ENCODE measurements at regions not wholly inside any gene's neighbourhood (a gene's known extent, or its start where the extent isn't known, plus 50 kb on each side); places are given as distances from the start of the nearest gene placed in this dataset.

DNA sequence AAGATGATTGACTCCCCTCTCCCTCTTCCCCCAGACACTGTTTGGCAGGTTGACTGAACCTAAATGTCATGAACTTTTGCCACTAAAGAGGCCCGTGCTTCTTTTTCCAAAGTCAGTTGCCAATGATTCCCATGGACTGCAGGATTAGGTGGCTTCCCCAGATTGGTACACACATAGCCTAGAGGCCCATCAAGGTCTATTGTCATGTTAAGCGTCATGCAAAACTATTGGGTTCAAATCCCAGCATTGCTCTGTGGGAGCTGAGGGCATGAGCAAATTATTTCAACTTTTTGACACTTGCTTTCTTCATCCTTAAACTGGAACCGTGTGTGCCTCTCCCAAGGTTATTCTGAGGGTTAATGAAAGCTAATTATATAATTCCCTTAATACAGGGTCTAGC lies 430.2 kb upstream of the TBX3 start:
- no peaks in the 10 kb centered on the region for H3K36me3 ChIP-seq
- no peak overlapping the region for H3K4me3 ChIP-seq
- H3K27me3 ChIP-seq = no peaks in the 10 kb centered on the region
- no peak for DNase-seq (ENCODE audit: low read depth in 1 of 2, low spot score in 1 of 2)
- H3K4me1 ChIP-seq (ENCODE audit: low read depth) = peaks cover 15% of the 10 kb centered on the region
- TF ChIP-seq, protein P1, sequence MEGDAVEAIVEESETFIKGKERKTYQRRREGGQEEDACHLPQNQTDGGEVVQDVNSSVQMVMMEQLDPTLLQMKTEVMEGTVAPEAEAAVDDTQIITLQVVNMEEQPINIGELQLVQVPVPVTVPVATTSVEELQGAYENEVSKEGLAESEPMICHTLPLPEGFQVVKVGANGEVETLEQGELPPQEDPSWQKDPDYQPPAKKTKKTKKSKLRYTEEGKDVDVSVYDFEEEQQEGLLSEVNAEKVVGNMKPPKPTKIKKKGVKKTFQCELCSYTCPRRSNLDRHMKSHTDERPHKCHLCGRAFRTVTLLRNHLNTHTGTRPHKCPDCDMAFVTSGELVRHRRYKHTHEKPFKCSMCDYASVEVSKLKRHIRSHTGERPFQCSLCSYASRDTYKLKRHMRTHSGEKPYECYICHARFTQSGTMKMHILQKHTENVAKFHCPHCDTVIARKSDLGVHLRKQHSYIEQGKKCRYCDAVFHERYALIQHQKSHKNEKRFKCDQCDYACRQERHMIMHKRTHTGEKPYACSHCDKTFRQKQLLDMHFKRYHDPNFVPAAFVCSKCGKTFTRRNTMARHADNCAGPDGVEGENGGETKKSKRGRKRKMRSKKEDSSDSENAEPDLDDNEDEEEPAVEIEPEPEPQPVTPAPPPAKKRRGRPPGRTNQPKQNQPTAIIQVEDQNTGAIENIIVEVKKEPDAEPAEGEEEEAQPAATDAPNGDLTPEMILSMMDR (IDR thresholded peaks at IDR 0.05; ENCODE audit: low read depth, low read length) = no peak
- no peaks in the 10 kb centered on the region for H3K9me3 ChIP-seq (ENCODE audit: low read depth)
- no peak overlapping the region for H3K27ac ChIP-seq

DNA sequence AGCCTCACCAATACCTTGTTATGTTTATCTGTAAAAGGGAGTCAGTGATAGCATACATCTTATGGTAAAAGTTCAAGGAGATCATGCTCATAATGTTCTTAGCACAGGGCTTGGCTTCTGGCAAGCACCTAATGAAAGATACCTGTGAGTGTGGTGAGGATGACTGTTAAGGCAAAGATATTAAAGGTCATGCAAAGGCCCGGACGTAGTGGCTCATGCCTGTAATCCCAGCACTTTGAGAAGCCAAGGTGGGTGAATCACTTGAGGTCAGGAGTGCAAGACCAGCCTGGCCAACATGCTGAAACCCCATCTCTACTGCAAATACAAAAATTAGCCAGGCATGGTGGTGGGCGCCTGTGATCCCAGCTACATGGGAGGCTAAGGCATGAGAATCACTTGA lies 425.9 kb upstream of the TBX3 start:
- TF ChIP-seq, protein P1 (IDR thresholded peaks at IDR 0.05; ENCODE audit: low read depth, low read length) = no peak
- Histone ChIP-seq H3K9me3 (ENCODE audit: low read depth) (no peaks in the 10 kb centered on the region), H3K27ac (no peak overlapping the region), H3K4me3 (no peak overlapping the region), H3K4me1 (ENCODE audit: low read depth) (peaks cover 15% of the 10 kb centered on the region), H3K27me3 (no peaks in the 10 kb centered on the region), H3K36me3 (no peaks in the 10 kb centered on the region)
- no peak for DNase-seq (ENCODE audit: low read depth in 1 of 2, low spot score in 1 of 2)

DNA sequence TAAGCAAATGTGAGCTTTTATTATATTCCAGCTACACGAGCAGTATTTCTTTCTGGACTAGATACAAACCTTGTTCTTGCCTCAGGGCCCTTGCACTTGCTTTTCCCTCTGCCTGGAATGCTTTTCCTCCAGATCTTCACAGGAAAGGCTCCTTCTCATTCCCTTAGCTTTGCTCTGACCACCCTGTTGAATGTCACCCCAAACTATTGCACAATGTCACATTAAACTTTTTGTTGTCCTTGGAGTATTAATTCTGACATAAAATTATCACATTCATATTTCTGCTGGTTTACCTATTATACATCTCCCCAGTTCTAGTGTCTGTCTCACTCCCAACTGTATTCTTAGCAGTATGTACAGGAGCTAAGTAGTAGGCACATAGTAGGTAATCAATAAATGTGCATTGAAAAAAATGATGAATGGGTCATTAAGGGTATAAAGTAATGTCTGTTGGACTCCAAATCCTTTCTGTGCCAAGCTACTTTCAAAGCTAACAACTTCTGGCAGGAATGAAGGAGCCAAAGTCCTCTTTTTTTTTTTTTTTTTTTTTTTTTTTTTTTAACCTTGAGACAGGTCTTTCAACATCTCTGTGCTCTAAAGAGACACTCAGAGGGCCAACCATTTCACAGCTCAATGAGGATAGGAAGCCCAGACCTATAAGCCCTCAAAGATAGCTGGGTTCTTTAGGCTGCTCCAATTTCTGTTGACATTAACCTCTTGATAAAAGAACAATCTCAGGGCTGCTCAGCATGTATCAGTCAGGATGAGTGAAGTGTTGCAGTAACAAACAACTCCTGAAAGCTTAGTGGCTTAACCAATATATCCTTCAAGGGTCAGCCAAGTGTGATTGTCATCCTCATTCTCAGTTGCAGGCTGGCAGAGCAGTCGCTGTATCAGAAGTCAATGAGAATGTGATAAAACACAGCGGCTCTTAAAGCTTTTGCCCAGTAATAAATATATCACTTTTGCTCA lies 424.4 kb upstream of the TBX3 start:
- Histone ChIP-seq H3K4me3 (no peak overlapping the region), H3K27ac (no peak overlapping the region), H3K4me1 (ENCODE audit: low read depth) (peaks cover 20% of the 10 kb centered on the region), H3K36me3 (no peaks in the 10 kb centered on the region), H3K9me3 (ENCODE audit: low read depth) (no peaks in the 10 kb centered on the region), H3K27me3 (no peaks in the 10 kb centered on the region)
- TF ChIP-seq, protein P1 (IDR thresholded peaks at IDR 0.05; ENCODE audit: low read depth, low read length) = no peak
- no peak for DNase-seq (ENCODE audit: low read depth in 1 of 2, low spot score in 1 of 2)

DNA sequence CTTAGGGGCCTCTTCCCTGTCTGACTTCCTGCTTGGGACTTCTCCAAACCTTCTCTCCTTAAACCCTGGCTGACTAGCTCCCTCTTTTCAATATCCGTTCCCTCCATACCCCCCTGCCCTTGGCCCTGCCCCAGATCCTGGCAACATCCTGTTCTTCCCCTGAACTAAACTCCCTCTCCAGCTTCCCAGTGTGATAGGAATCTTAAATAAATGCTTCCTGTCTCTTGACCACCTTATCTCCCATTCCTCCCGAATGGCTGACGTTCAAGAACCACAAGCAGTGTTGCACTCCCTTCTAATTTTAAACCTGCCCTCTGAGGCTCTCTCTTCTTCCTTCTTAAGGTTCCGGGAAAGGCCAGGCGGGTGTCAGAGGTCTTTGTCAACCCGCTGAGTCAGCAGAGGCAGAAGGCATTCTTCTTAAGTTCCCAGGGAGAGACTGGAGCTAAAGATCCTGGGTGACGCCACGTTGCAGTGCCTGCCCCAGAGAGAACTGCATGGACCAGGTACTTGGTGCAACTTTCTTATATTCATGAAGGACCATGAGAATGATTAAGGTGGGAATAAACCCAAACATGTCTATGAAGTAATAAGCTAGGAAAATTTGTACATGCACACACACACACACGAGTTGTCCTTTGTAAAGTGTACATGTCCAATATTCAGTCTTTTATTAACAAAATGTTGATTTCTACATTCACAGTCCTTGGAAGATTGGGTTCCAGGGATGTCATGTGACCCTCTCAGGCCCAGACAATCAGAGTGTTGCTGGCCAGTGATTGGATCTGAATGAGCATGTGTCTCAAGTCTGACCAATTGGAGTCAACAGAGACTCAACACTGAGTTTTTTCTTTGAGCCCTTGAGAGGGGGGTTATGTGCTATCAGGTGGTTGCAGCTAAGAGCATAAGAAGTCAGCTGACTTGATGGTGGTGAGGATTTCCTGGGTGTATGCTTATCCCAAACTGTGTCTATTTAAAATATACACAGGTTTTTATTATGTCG lies 420.2 kb upstream of the TBX3 start:
- Histone ChIP-seq H3K4me3 (no peak overlapping the region), H3K9me3 (ENCODE audit: low read depth) (no peaks in the 10 kb centered on the region), H3K27ac (peak overlapping the region; percentile 65), H3K27me3 (no peaks in the 10 kb centered on the region), H3K4me1 (ENCODE audit: low read depth) (peaks cover 8% of the 10 kb centered on the region), H3K36me3 (no peaks in the 10 kb centered on the region)
- DNase-seq (ENCODE audit: low read depth in 1 of 2, low spot score in 1 of 2) = peak; percentile 27 to 97
- TF ChIP-seq, protein P1 (IDR thresholded peaks at IDR 0.05; ENCODE audit: low read depth, low read length) = no peak

DNA sequence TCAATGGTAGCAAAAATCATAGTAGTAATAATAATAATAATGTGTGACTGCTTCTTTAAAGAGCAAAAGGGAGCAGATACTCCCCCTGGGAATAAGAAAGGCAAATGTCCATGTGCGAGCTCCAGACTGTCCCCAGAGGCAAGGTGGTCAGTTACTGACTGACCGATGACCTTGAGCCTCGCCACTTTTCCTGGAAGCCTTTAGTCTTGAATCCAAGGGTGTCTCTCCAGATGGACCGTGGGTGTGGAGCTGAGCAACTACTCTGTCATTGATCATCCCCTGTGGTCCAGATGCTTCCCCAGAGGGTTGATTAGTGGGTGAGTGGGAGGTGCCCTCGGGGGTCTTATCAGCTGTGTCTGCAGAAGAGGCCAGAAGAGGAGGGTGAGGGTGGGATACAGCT lies 418.5 kb upstream of the TBX3 start:
- Histone ChIP-seq H3K36me3 (no peaks in the 10 kb centered on the region), H3K4me1 (ENCODE audit: low read depth) (peaks cover 8% of the 10 kb centered on the region), H3K27ac (no peak overlapping the region), H3K4me3 (no peak overlapping the region), H3K9me3 (ENCODE audit: low read depth) (no peaks in the 10 kb centered on the region), H3K27me3 (no peaks in the 10 kb centered on the region)
- TF ChIP-seq, protein P1 (IDR thresholded peaks at IDR 0.05; ENCODE audit: low read depth, low read length) = no peak
- DNase-seq (ENCODE audit: low read depth in 1 of 2, low spot score in 1 of 2) = no peak
